ENCODE measurements at regions not wholly inside any gene's neighbourhood (a gene's known extent, or its start where the extent isn't known, plus 50 kb on each side); places are given as distances from the start of the nearest gene placed in this dataset.
A peak's percentile ranks its signal among the peaks of the same experiment; 100 is the strongest.
"Not testable (repeated sequence)": the region's sequence is repeated elsewhere in the genome, so short reads cannot be mapped to it uniquely, and the experiment has no call there.

DNA sequence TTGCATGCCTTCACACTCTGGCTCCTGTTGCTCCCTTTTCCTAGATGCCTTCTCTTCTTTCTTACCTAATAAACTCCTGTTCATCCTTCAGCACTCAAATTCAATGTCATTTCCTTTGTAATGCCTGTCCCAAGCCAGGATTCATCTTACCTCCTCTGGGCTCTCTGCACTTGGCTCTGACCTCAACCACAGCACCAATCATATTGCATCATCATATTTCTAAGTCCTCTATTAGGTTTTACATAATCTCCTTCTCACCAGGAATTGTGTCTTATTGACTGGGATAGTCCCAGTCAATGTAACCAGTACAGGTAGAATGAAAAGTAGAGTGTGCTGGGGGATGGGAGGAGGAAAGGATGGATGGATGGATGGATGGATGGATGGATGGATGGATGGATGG lies 187.1 kb downstream of the NRP2 start:
- no peak for DNase-seq
- in situ Hi-C loops (cut with MboI; ENCODE audit: low pct_unique_long_range_greater_than_20kb, low sequenced_read_pairs), result no loop called here

DNA sequence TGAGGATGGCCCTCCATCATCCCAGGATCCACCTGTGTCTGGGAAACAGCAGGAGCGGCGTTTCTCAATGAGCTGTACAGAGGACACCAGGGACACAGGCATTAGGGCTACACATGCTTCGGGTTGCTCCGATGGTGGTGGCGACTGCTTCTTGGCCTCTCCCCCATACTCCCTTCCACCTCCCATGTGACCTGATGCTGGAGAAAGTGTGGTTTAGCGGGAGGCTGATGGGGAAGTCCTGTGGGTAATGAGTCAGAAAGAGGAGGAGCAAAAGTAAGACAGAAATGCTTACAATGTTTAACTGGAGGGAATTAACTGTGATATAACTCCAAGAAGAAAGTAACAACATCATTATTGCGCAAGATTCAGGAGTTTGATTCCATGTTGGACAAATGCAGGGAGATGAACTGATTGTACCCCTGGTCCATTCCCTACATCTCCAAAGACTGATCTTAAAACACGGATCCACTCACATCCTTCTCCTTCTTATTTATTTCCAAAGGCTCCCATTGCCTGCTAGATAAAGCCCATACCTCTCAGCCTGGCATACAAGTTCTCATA lies 186.6 kb downstream of the NRP2 start:
- peak; percentile 68 for DNase-seq
- in situ Hi-C loops (cut with MboI; ENCODE audit: low pct_unique_long_range_greater_than_20kb, low sequenced_read_pairs), result no loop called here

DNA sequence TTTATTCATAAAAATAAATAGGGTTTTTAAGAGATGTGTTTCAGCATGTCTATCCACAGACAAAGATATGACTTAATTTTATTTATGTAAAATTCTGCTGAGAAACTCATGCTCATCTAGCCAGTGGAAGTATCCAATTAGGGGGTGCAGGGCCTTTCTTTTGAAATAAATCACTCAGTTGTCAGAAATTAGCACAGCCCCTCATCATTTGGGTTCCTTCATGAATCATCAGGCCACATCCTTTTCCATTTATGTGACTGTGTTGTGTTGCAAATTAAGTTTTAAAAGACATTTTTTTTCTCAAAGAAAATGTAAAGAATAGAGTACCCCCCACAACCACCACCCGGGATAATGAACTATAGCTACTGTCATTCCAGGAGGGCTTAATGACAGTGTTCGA lies 185.8 kb downstream of the NRP2 start:
- in situ Hi-C loops (cut with MboI; ENCODE audit: low pct_unique_long_range_greater_than_20kb, low sequenced_read_pairs), result no loop called here
- no peak for DNase-seq

- DNase-seq, result no peak
- in situ Hi-C loops (cut with MboI; ENCODE audit: low pct_unique_long_range_greater_than_20kb, low sequenced_read_pairs), result no loop called here
These were observed 185.1 kb downstream of the NRP2 start for GRCh38 chr2:205867371-205867770.

- in situ Hi-C loops (cut with MboI; ENCODE audit: low pct_unique_long_range_greater_than_20kb, low sequenced_read_pairs), result no loop called here
These were observed 183.7 kb downstream of the NRP2 start for GRCh38 chr2:205865905-205866441.

GRCh38 chr2:205865056-205865455 lies 182.8 kb downstream of the NRP2 start:
- DNase-seq, result no peak

More at GRCh38 chr2:205865905-205866441, 183.7 kb downstream of the NRP2 start:
- no peak for DNase-seq

DNA sequence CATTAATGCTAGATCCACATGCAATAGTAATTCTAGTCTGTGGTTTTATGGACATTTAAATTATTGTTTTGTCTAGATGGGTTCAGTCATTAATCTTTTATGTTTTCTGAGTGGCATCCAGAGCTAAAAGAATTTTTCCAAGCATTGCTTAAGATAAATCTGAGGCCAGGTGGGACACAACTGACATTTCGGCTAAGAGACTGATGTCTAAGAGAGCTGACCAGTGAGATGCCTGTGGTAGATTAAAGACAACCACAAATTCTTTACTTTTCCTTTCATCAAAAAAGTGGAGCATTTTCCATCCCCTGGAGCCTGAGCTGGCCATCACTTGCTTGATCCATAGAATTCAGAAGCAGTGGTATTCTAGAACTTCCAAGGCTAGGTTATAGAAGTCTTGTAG lies 182.2 kb downstream of the NRP2 start:
- in situ Hi-C loops (cut with MboI; ENCODE audit: low pct_unique_long_range_greater_than_20kb, low sequenced_read_pairs), result no loop called here
- no peak for DNase-seq

More at GRCh38 chr2:205865056-205865455, 182.8 kb downstream of the NRP2 start:
- in situ Hi-C loops (cut with MboI; ENCODE audit: low pct_unique_long_range_greater_than_20kb, low sequenced_read_pairs), result no loop called here

DNA sequence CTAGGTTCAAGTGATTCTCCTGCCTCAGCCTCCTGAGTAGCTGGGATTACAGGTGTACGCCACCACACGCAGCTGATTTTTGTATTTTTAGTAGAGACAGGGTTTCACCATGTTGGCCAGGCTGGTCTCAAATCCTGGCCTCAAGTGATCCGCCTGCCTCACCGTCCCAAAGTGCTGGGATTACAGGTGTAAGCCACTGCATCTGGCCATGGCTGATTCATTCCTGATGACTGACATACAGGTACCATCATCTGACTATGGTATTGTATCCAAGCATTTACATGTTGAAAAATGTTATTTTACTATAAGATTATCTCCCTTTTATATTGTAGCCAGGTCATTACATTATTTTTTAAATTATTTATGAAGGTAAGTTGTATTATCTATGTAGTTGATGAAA lies 180.5 kb downstream of the NRP2 start:
- in situ Hi-C loops (cut with MboI; ENCODE audit: low pct_unique_long_range_greater_than_20kb, low sequenced_read_pairs); DNase-seq: not testable (repeated sequence)

DNA sequence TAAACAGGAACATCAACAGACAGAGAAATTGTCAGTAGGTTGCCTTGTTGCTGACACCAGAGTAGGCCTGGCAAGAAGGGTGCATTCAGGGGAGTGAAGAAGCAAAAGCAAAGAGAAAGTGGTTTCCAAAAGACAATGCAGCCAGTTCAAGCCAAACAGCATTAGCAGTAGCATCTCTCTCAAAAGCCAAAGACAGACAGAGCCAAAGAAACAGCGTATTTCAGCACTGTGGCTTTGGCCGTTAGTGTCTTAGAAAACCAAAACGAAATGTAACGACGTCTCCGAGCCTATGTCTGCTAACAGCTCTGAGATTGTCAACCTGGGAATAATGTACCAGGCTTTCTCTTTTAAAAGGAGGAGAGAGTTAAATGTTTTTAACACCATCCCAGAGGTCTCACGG lies 178.6 kb downstream of the NRP2 start:
- in situ Hi-C loops (cut with MboI; ENCODE audit: low pct_unique_long_range_greater_than_20kb, low sequenced_read_pairs), result no loop called here
- DNase-seq, result no peak

GRCh38 chr2:205860181-205860580 lies 177.9 kb downstream of the NRP2 start:
- DNase-seq, result no peak
- in situ Hi-C loops (cut with MboI; ENCODE audit: low pct_unique_long_range_greater_than_20kb, low sequenced_read_pairs), result no loop called here

- in situ Hi-C loops (cut with MboI; ENCODE audit: low pct_unique_long_range_greater_than_20kb, low sequenced_read_pairs), result no loop called here
- no peak for DNase-seq
These were observed 176.7 kb downstream of the NRP2 start for GRCh38 chr2:205858881-205859441.

- no peak for DNase-seq
- in situ Hi-C loops (cut with MboI; ENCODE audit: low pct_unique_long_range_greater_than_20kb, low sequenced_read_pairs), result no loop called here
These were observed 176.0 kb downstream of the NRP2 start for GRCh38 chr2:205858275-205858674.

- in situ Hi-C loops (cut with MboI; ENCODE audit: low pct_unique_long_range_greater_than_20kb, low sequenced_read_pairs), result no loop called here
- DNase-seq, result no peak
These were observed 175.4 kb downstream of the NRP2 start for GRCh38 chr2:205857520-205858237.

DNA sequence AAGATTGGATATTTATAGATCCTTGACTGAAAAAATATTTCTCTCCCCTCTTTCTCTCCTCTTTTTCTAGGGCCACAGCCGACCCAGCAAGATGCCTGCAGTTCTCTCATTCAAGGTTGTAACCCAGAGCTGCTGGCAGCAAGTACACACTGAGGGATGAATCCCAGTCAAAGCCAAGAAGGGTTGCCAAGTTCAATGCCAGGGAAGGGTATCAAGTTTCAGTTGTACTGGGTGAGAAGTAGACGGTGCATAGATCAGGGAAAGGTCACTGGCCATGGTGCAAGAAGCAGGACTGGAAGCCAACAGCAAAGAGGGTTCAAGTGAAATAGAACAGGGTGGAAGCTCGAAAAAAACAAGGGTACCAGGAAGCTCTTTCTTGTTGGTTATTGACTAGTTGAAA lies 170.2 kb downstream of the NRP2 start:
- no peak for DNase-seq
- in situ Hi-C loops (cut with MboI; ENCODE audit: low pct_unique_long_range_greater_than_20kb, low sequenced_read_pairs), result no loop called here

DNA sequence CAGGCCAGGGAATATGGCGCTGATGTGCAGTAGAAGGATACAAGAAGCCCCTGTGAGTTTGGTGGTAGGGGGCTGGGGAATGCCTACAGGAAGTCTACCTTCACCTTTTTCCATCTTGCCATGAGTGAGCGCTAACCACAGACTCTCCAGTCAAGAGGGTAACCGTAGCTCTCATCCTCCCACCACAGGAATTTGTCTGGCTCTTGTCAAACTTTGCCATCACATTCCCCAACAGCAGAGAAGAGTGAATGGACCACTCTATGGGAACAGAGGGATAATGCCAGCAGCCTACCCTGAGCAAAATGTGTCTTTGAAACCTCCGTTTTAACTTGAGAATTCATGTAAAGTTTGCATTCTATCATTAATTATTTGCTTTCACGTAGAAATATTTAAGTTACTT lies 168.3 kb downstream of the NRP2 start:
- in situ Hi-C loops (cut with MboI; ENCODE audit: low pct_unique_long_range_greater_than_20kb, low sequenced_read_pairs), result no loop called here

GRCh38 chr2:205850132-205850531 lies 167.8 kb downstream of the NRP2 start:
- no peak for DNase-seq

More for the DNA sequence above, 168.3 kb downstream of the NRP2 start:
- no peak for DNase-seq

DNA sequence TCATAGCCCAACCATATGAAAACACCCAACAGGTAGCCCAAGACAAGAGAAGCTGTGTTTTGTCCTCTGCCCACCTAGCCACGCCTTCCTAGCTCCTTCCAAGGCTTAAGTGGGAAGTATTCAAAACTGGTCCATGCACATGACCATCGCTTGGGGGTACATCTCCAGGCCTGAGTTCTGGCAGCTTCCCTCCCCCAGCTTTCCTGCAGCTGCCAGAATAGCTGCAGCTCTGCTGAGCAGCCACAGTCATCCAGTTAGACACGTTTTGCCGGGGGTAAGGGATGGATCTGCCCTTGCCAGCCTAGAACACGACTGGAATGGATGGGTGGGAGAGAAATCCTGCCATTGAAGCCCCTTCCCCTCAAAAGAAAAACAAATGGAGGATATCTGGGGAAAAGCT lies 166.8 kb downstream of the NRP2 start:
- in situ Hi-C loops (cut with MboI; ENCODE audit: low pct_unique_long_range_greater_than_20kb, low sequenced_read_pairs), result no loop called here

More at GRCh38 chr2:205850132-205850531, 167.8 kb downstream of the NRP2 start:
- in situ Hi-C loops (cut with MboI; ENCODE audit: low pct_unique_long_range_greater_than_20kb, low sequenced_read_pairs), result no loop called here

DNA sequence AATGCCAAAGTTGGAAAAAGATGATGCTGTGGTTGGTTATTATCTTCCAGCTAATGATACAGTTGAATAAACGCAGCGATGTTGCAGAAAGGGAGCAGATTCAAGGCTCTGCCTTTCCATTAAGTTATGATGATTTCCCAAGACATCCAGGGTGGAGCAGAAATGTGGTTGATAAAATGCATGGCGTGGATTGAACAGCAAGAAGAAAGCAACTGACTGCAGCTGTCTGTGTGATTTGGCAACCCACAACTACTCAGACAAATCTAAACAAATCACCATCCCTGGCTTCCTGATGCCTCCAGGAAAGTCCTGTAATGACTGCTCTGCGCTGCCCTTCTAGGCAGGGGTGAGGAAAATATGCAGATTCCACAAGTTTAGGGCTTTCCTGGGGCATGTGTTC lies 166.3 kb downstream of the NRP2 start:
- no peak for DNase-seq

More for the DNA sequence above, 166.8 kb downstream of the NRP2 start:
- no peak for DNase-seq

More for the DNA sequence above, 166.3 kb downstream of the NRP2 start:
- in situ Hi-C loops (cut with MboI; ENCODE audit: low pct_unique_long_range_greater_than_20kb, low sequenced_read_pairs), result no loop called here

All from KBM-7 (cell line).